Astrocyte (in vitro differentiated cells and primary cell): ENCODE measurements at regions not wholly inside any gene's neighbourhood (a gene's known extent, or its start where the extent isn't known, plus 50 kb on each side); places are given as distances from the start of the nearest gene placed in this dataset.

Source experiments
- DNase-seq: peaks from one replicate; pipeline ENCODE4 v3.0.0-alpha.2; 2010; ENCODE audit warnings: low read depth
- FAIRE-seq: peaks from 2 replicates; lab custom pipeline; 2011; peaks lifted over from hg19 to GRCh38; lab: Jason Lieb, UNC
- H2AFZ ChIP-seq: 2 replicates; pipeline ENCODE4 v1.6.0; 2012; ENCODE audit warnings: low read depth, low read length, inconsistent platforms
- H3K27ac ChIP-seq: 2 replicates; pipeline ENCODE4 v1.5.1; 2011; ENCODE audit warnings: low read depth, low read length, inconsistent platforms
- H3K27me3 ChIP-seq: 2 replicates; pipeline ENCODE4 v1.6.0; 2011; ENCODE audit warnings: low read length, inconsistent platforms; ENCODE audit not compliant: insufficient read depth
- H3K36me3 ChIP-seq: 2 replicates; pipeline ENCODE4 v1.5.1; 2011; ENCODE audit warnings: low read length, inconsistent platforms; ENCODE audit not compliant: insufficient read depth
- H3K4me1 ChIP-seq: 2 replicates; pipeline ENCODE4 v1.5.1; 2011; ENCODE audit warnings: low read length, inconsistent platforms; ENCODE audit not compliant: insufficient read depth
- H3K4me2 ChIP-seq: 2 replicates; pipeline ENCODE4 v1.6.0; 2012; ENCODE audit warnings: low read length, inconsistent platforms
- H3K4me3 ChIP-seq: 2 replicates; pipeline ENCODE4 v1.5.1; 2011; ENCODE audit warnings: low read depth, mild to moderate bottlenecking, low read length, inconsistent platforms; ENCODE audit not compliant: insufficient read depth
- H3K79me2 ChIP-seq: 2 replicates; pipeline ENCODE4 v1.6.0; 2012; ENCODE audit warnings: mild to moderate bottlenecking, low read length, inconsistent platforms; ENCODE audit not compliant: insufficient read depth
- H3K9ac ChIP-seq: 2 replicates; pipeline ENCODE4 v1.6.0; 2012; ENCODE audit warnings: mild to moderate bottlenecking, low read length, inconsistent platforms
- H3K9me3 ChIP-seq: 2 replicates; pipeline ENCODE4 v1.5.1; 2012; ENCODE audit warnings: low read depth, mild to moderate bottlenecking, low read length, inconsistent platforms; ENCODE audit not compliant: insufficient read depth
- H4K20me1 ChIP-seq: 2 replicates; pipeline ENCODE4 v1.6.0; 2012; ENCODE audit warnings: low read length, inconsistent platforms; ENCODE audit not compliant: insufficient read depth
- H3K27ac Mint-ChIP-seq: one replicate; pipeline ENCODE4 v1.8.0; 2021; ENCODE audit warnings: mild to moderate bottlenecking, mixed read lengths; ENCODE audit not compliant: unreplicated experiment
- H3K27me3 Mint-ChIP-seq: one replicate; pipeline ENCODE4 v1.8.0; 2021; ENCODE audit warnings: low read depth, mixed read lengths; ENCODE audit not compliant: unreplicated experiment
- H3K36me3 Mint-ChIP-seq: one replicate; pipeline ENCODE4 v1.8.0; 2021; ENCODE audit warnings: low read depth, mixed read lengths; ENCODE audit not compliant: unreplicated experiment
- H3K4me1 Mint-ChIP-seq: one replicate; pipeline ENCODE4 v1.8.0; 2021; ENCODE audit warnings: low read depth, mixed read lengths; ENCODE audit not compliant: unreplicated experiment
- H3K4me3 Mint-ChIP-seq: one replicate; pipeline ENCODE4 v1.8.0; 2021; ENCODE audit warnings: mild to moderate bottlenecking, moderate library complexity, mixed read lengths; ENCODE audit not compliant: unreplicated experiment
- H3K9me3 Mint-ChIP-seq: one replicate; pipeline ENCODE4 v1.8.0; 2021; ENCODE audit warnings: mild to moderate bottlenecking, mixed read lengths; ENCODE audit not compliant: unreplicated experiment
- EZH2 ChIP-seq: IDR thresholded peaks from 2 replicates; pipeline ENCODE4 v1.6.1; 2012; ENCODE audit warnings: mild to moderate bottlenecking, low read length, inconsistent platforms; ENCODE audit not compliant: insufficient read depth
- TF ChIP-seq, protein P1 (sequence below): IDR thresholded peaks from 2 replicates; pipeline ENCODE4 v1.5.1; 2011; ENCODE audit warnings: low read depth, mild to moderate bottlenecking, inconsistent platforms, low read length, moderate library complexity; ENCODE audit not compliant: insufficient read depth

DNA sequence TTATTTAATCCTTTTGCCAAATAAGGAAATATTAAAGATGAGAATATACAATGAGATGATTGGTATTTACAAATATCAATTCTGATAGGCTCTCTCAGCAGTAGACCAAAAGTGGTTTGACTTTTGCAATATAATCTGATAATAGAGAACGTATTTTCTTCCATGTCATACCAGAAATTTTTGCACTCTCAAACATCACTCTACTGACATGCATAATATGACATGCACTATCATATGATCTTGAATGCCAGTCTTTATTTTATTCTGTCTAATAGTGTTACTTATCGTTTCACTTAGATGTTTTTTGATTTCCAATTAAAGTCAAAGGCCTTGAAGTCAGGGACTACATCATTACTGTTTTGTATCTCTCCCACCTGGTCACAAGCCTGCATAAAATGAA lies 259.2 kb downstream of the PCDH7 start:
- H3K79me2 ChIP-seq, result no peaks in the 10 kb centered on the region
- H3K36me3 Mint-ChIP-seq, result no peaks in the 10 kb centered on the region
- no peak overlapping the region for H3K4me3 Mint-ChIP-seq
- H3K4me3 ChIP-seq, result no peak overlapping the region
- no peaks in the 10 kb centered on the region for H4K20me1 ChIP-seq
- no peaks in the 10 kb centered on the region for H3K27me3 Mint-ChIP-seq
- H3K27ac ChIP-seq, result no peak overlapping the region
- H3K27me3 ChIP-seq, result no peaks in the 10 kb centered on the region
- no peaks in the 10 kb centered on the region for H3K9me3 ChIP-seq
- FAIRE-seq (no peak), DNase-seq (no peak)
- H2AFZ ChIP-seq, result no peak overlapping the region
- H3K9ac ChIP-seq, result no peak overlapping the region
- no peaks in the 10 kb centered on the region for H3K4me1 ChIP-seq
- TF ChIP-seq, protein P1, sequence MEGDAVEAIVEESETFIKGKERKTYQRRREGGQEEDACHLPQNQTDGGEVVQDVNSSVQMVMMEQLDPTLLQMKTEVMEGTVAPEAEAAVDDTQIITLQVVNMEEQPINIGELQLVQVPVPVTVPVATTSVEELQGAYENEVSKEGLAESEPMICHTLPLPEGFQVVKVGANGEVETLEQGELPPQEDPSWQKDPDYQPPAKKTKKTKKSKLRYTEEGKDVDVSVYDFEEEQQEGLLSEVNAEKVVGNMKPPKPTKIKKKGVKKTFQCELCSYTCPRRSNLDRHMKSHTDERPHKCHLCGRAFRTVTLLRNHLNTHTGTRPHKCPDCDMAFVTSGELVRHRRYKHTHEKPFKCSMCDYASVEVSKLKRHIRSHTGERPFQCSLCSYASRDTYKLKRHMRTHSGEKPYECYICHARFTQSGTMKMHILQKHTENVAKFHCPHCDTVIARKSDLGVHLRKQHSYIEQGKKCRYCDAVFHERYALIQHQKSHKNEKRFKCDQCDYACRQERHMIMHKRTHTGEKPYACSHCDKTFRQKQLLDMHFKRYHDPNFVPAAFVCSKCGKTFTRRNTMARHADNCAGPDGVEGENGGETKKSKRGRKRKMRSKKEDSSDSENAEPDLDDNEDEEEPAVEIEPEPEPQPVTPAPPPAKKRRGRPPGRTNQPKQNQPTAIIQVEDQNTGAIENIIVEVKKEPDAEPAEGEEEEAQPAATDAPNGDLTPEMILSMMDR, result no peak
- TF ChIP-seq EZH2, result no peak
- H3K27ac Mint-ChIP-seq, result no peak overlapping the region
- H3K4me1 Mint-ChIP-seq, result peaks cover 4% of the 10 kb centered on the region
- H3K4me2 ChIP-seq, result no peak overlapping the region
- no peaks in the 10 kb centered on the region for H3K9me3 Mint-ChIP-seq
- H3K36me3 ChIP-seq, result no peaks in the 10 kb centered on the region

DNA sequence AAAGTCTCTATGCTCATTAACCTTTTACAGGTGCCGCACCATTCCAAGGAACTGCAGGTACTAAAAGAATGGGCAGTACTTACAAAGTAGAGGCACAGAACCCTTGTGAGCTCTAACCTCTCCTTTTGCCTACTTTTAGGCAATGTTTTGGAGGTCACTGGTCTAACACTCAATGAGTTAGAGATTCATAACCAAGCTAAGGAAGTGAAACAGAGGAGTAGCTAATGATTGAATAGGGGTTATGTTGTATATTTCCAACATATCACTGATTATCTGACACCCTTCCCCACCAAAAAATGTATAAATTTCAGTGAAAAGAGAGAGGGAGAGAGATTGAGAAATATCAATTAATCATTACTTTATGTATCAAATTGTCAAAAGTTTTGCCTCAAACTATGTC lies 269.3 kb downstream of the PCDH7 start:
- Histone ChIP-seq H4K20me1 (no peaks in the 10 kb centered on the region), H3K79me2 (no peaks in the 10 kb centered on the region), H3K4me2 (no peak overlapping the region), H2AFZ (no peak overlapping the region), H3K36me3 (no peaks in the 10 kb centered on the region), H3K27ac (no peak overlapping the region), H3K4me3 (no peak overlapping the region), H3K9me3 (no peaks in the 10 kb centered on the region), H3K9ac (no peak overlapping the region), H3K4me1 (no peaks in the 10 kb centered on the region), H3K27me3 (no peaks in the 10 kb centered on the region)
- FAIRE-seq (no peak), DNase-seq (no peak)
- Mint-ChIP-seq H3K4me1 (no peaks in the 10 kb centered on the region), H3K27ac (no peak overlapping the region), H3K4me3 (no peak overlapping the region), H3K27me3 (no peaks in the 10 kb centered on the region), H3K9me3 (no peaks in the 10 kb centered on the region), H3K36me3 (no peaks in the 10 kb centered on the region)
- no peak for TF ChIP-seq EZH2
- TF ChIP-seq, protein P1, result no peak

- H3K27ac Mint-ChIP-seq, result no peak overlapping the region
- Histone ChIP-seq H3K4me1 (no peaks in the 10 kb centered on the region), H2AFZ (no peak overlapping the region), H3K9me3 (no peaks in the 10 kb centered on the region), H3K36me3 (no peaks in the 10 kb centered on the region), H3K27ac (no peak overlapping the region), H3K4me2 (no peak overlapping the region), H3K79me2 (no peaks in the 10 kb centered on the region), H3K27me3 (no peaks in the 10 kb centered on the region), H3K9ac (no peak overlapping the region), H4K20me1 (no peaks in the 10 kb centered on the region), H3K4me3 (no peak overlapping the region)
- peaks cover 5% of the 10 kb centered on the region for H3K36me3 Mint-ChIP-seq
- peaks cover 2% of the 10 kb centered on the region for H3K9me3 Mint-ChIP-seq
- H3K4me3 Mint-ChIP-seq, result no peak overlapping the region
- FAIRE-seq (no peak), DNase-seq (no peak)
- TF ChIP-seq EZH2, result no peak
- TF ChIP-seq, protein P1, result no peak
- H3K4me1 Mint-ChIP-seq, result no peaks in the 10 kb centered on the region
- no peaks in the 10 kb centered on the region for H3K27me3 Mint-ChIP-seq
Measured at GRCh38 chr4:30996841-30997240, 276.7 kb downstream of the PCDH7 start.
